NCI-H526 treated with DMSO at 0.1 percent for 48 hours (cell line): ENCODE measurements at regions not wholly inside any gene's neighbourhood (a gene's known extent, or its start where the extent isn't known, plus 50 kb on each side); places are given as distances from the start of the nearest gene placed in this dataset.

ENCODE experiments used
- DNase-seq: peaks from one replicate; lab custom pipeline; 2025; lab: John Stamatoyannopoulos, UW

DNA sequence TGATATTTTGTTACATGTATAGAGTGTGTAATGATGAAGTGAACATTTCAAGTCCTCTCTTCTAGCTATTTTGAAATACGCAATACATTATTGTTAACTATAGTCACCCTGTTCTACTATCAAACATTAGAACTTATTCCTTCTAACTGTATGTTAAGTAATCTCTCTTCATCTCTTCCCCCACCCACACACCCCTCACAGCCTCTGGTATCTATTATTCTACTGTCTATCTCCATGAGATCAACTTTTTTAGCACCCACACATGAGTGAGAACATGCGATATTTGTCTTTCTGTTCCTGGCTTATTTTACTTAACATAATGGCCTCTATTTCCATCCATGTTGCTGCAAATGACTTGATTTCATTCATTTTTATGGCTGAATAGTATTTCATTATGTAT, 57.7 kb upstream of the EGR2 start:
- no peak for DNase-seq

DNA sequence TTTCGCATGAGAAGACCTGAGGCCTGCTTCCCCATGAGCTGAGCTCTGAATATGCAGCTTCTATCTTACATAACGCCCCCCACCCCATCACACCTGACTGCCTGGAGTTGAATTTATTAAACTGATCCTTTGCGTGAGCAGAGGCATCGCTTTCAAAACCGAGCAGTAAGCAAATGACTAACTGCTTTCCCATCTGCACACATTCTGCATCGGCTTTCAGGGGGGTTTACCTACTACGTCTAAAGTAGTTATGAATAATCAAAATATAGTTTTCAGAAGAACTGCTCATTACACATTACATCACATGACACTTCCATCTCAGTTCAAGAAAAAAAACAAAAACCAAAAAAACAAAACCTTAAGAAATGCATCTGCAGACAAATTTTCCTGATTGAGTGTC, 54.7 kb upstream of the EGR2 start:
- peak; percentile 51 for DNase-seq

DNA sequence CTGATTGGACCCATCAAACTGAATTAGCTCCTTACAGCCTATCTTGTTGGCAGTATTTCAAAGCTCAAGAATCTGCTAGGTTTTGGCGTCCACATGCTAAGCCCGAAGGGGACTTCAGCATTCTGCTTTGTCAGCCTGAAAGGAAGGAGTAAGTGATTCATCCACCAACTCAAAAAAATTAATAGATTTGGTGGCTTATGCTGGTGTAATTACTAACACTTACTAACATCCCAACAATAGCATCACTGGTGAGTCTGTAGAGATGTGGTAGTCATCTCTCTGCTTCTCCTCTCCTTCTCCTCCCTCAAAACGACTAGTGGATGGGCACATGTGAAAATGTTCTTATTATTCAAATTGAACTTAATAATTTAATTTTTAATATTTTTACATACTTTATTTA, 53.8 kb upstream of the EGR2 start:
- no peak for DNase-seq

DNA sequence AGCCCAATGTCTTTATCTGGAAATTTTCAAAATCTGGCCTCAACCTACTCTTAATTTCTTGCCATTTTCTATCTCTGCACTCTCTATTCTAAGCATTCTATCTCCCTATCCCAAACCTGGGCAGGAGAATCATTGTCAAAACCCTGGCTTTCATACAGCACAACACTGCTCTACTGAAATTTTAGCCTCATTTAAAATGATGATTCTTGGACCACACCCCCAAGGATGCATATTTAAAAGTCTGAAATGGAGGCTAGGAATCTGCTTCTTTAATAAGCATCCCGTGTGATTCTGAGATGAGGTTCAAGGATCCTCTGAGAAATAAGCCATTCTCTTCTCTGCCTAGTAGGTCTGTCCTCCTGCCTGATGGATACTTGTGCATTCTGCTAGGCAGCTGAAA, 50.8 kb upstream of the EGR2 start:
- no peak for DNase-seq

DNA sequence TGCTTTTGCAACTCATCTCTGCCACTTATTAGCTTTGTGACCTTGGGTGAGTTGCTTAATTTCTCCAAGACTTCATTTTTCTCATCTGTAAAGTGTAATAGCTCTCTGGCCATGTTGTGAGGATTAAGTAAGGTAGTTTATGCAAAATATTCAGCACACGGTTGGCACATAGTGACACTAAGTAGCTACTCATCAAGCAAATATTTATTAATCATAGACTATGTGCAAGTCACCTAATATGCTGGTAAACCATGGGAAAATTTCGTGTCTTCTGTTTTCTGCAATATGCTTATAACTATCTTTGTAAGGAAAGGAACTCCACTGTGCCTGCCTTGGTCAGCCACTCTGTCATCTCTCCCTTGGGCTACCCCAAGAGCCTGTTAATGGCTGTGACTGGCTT, 50.3 kb upstream of the EGR2 start:
- no peak for DNase-seq
